ENCODE measurements at regions not wholly inside any gene's neighbourhood (a gene's known extent, or its start where the extent isn't known, plus 50 kb on each side); places are given as distances from the start of the nearest gene placed in this dataset.

DNA sequence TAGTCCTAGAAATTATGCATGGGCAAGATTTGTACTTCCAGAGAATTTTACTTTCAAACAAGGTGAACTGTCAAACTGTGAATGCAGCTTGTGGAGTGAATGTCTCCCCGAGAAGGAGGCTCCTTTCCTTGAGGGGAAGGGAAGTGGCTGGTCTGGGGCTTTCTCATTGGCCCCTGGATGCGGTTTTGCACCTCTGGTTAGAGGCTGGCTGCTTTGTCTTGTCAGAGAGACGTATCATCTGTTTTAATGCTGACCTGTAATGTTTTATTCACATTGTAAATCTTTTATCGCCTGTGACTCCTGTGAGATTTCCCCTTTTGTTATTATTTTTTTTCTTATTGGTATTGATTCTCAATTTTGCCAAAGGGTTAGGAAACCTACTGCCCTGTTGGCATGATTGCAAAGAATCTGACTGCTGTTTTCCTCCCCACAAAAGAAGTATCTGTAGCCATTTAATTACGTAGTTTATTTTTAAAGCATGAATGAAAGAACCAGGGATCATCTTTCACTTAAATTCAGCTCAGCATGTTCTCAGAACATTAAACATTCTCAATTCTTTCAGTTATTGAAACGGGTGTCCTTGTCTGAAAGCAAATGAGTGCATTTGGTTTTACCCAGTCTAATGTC lies 238.3 kb upstream of the NFE2L3 start:
- TF ChIP-seq, protein P1, sequence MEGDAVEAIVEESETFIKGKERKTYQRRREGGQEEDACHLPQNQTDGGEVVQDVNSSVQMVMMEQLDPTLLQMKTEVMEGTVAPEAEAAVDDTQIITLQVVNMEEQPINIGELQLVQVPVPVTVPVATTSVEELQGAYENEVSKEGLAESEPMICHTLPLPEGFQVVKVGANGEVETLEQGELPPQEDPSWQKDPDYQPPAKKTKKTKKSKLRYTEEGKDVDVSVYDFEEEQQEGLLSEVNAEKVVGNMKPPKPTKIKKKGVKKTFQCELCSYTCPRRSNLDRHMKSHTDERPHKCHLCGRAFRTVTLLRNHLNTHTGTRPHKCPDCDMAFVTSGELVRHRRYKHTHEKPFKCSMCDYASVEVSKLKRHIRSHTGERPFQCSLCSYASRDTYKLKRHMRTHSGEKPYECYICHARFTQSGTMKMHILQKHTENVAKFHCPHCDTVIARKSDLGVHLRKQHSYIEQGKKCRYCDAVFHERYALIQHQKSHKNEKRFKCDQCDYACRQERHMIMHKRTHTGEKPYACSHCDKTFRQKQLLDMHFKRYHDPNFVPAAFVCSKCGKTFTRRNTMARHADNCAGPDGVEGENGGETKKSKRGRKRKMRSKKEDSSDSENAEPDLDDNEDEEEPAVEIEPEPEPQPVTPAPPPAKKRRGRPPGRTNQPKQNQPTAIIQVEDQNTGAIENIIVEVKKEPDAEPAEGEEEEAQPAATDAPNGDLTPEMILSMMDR (IDR thresholded peaks at IDR 0.05), result no peak
- ATAC-seq, result no peak
- FAIRE-seq, result no peak
- no peak for DNase-seq
- Histone ChIP-seq H3K4me1 (peaks cover 0 to 14% (median 5%) of the 10 kb centered on the region in 3 donors), H3K36me3 (no peaks in the 10 kb centered on the region), H3K4me3 (no peak overlapping the region), H3K27ac (no peak overlapping the region), H3K9me3 (no peaks in the 10 kb centered on the region), H3K27me3 (no peaks in the 10 kb centered on the region)
- intact Hi-C loops (cut with DNase I), result no loop called here
- 80% methylated on average over 6 of the region's 6 CpGs for WGBS, 2 donors

DNA sequence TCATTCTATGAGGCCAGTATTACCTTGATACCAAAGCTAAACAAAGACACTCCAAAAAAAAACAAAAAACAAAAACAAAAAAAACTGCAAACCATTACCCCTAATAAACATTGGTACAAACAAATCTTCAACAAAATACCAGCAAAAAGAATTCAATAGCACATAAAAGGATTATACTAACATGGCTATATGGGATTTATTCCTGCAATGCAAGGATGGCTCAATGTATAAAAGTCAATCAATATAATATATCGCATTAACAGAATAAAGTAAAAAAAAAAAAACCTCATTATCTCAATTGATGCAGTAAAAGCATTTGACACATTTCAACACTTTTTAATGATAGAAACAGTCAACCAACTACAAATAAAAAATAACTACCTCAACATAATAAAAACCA lies 233.3 kb upstream of the NFE2L3 start:
- Histone ChIP-seq H3K36me3 (no peaks in the 10 kb centered on the region), H3K27me3 (no peaks in the 10 kb centered on the region), H3K4me1 (peaks cover 0 to 1% (median 0%) of the 10 kb centered on the region in 3 donors), H3K27ac (no peak overlapping the region), H3K9me3 (no peaks in the 10 kb centered on the region), H3K4me3 (no peak overlapping the region)
- intact Hi-C loops (cut with DNase I), result no loop called here
- no peak for ATAC-seq
- 98 to 100% methylated on average over 1 of the region's 1 CpG for WGBS, 2 donors
- TF ChIP-seq, protein P1 (IDR thresholded peaks at IDR 0.05), result no peak
- no peak for DNase-seq
- no peak for FAIRE-seq

DNA sequence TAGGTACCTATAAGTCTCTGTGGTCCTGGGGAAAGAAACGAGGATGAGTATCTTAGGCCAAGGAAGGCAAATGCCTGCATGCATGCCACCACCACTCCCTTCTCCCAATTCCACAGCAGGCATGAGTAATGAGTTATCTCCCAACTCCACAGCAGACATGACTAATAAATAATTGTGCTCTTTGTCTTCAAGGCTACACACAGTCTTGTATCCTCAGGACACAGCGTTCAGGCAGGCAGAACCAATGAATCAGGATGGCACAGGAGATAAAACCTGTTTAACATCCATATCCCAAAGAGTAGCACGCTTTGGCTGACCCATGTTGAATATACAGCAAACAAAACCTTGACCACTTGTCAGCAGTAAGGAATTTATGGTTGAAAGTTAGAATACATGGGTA lies 229.7 kb upstream of the NFE2L3 start:
- 79 to 85% methylated on average over 3 of the region's 3 CpGs for WGBS, 2 donors
- Histone ChIP-seq H3K27ac (no peak overlapping the region), H3K4me1 (peaks cover 0 to 9% (median 0%) of the 10 kb centered on the region in 3 donors), H3K4me3 (no peak overlapping the region), H3K36me3 (no peaks in the 10 kb centered on the region), H3K9me3 (no peaks in the 10 kb centered on the region), H3K27me3 (no peaks in the 10 kb centered on the region)
- FAIRE-seq (no peak), ATAC-seq (no peak), DNase-seq (no peak)
- intact Hi-C loops (cut with DNase I), result no loop called here
- TF ChIP-seq, protein P1 (IDR thresholded peaks at IDR 0.05), result no peak

DNA sequence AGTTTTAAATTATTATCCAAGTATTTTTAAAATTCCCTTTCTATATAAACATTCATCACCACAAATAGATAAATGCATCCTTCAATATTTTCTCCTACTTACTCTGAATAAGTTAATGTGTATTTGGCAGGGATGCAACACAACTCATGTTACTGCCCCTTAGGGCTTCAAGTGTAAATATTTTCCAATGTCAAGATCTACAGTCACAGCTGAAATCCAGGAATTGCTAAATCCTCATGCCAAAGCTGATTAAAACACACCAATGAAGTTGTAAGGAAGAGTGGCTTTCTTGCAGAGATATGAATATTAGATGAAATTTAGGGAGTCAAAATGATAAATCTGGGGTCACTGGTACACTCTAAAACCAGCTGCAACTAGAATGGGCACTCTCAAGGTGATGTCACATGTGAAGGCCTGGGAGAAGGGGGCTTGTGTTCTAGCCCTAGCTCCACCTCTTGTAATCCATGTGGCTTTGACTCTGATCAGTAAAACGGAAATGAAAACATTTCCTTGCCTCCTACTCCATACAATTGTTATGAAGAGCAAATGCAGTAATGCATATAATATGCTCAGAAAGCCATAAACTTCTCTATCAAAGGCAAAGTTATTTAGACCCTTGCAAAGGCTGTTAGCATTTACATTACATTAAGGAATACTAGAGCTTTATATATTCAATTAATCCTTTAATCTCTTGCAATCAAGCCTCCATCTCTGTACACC lies 228.1 kb upstream of the NFE2L3 start:
- H3K9me3 ChIP-seq, result no peaks in the 10 kb centered on the region
- no peak overlapping the region for H3K27ac ChIP-seq
- no peak overlapping the region for H3K4me3 ChIP-seq
- H3K4me1 ChIP-seq, result peaks cover 0 to 9% (median 0%) of the 10 kb centered on the region in 3 donors
- peak in 1 of 4 donors; percentile 66 for ATAC-seq
- DNase-seq, result no peak
- intact Hi-C loops (cut with DNase I), result no loop called here
- WGBS, 2 donors, result 67 to 69% methylated on average over 1 of the region's 1 CpG
- TF ChIP-seq, protein P1 (IDR thresholded peaks at IDR 0.05), result no peak
- no peak for FAIRE-seq
- H3K36me3 ChIP-seq, result no peaks in the 10 kb centered on the region
- H3K27me3 ChIP-seq, result no peaks in the 10 kb centered on the region

DNA sequence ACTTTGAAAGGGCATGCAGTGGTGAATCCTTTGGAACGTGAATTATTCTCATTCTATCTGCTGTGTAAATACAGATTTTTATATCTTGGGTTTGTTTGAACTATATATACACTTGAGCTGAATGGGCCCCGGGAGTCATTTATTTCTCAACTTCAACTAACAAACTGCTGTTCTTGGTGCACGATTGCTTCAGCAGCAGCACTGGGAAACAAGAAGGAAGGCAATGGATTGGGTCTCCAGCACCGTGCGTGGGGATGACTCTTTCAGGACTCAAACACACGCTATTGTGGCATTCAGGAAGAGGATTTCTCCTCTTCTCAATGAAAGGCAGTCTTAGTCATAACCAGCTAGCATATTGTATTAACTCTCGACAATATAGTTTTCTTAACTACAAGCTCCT lies 226.0 kb upstream of the NFE2L3 start:
- H3K9me3 ChIP-seq, result no peaks in the 10 kb centered on the region
- H3K27me3 ChIP-seq, result no peaks in the 10 kb centered on the region
- 50 to 52% methylated on average over 7 of the region's 7 CpGs for WGBS, 2 donors
- DNase-seq (peak in 1 of 6 donors; percentile 39), ATAC-seq (peak in 3 of 4 donors; percentile 37 to 92 (median 69)), FAIRE-seq (no peak)
- H3K27ac ChIP-seq, result no peak overlapping the region
- no peak overlapping the region for H3K4me3 ChIP-seq
- no peaks in the 10 kb centered on the region for H3K36me3 ChIP-seq
- intact Hi-C loops (cut with DNase I), result no loop called here
- TF ChIP-seq, protein P1 (IDR thresholded peaks at IDR 0.05), result no peak
- H3K4me1 ChIP-seq, result peaks cover 0 to 9% (median 0%) of the 10 kb centered on the region in 3 donors
